PC-9 (cell line): ENCODE measurements at regions not wholly inside any gene's neighbourhood (a gene's known extent, or its start where the extent isn't known, plus 50 kb on each side); places are given as distances from the start of the nearest gene placed in this dataset.

Experiments used
- BruUV-seq: library from RNA; stranded (reverse); fragments of 400-500 nt; replicated peaks from 2 replicates; lab custom pipeline; 2021; lab: Mats Ljungman, UMichigan
- CTCF ChIA-PET: fragments of 300-600 bp; sonication (Branson Sonifier 250); formaldehyde crosslinking; loops from one replicate; lab custom pipeline; 2022; ENCODE audit warnings: antibody characterized with exemption; lab: Charles Lee
- POLR2A ChIA-PET: fragments of 300-600 bp; sonication (Branson Sonifier 250); formaldehyde crosslinking; loops from one replicate; lab custom pipeline; 2022; ENCODE audit warnings: antibody characterized with exemption; ENCODE audit not compliant: unreplicated experiment; lab: Charles Lee
- DNase-seq, 2 experiments: peaks; one replicate each; pipeline versions ENCODE4 v3.0.0 to v3.0.0-alpha.2; 2015 to 2022; ENCODE audit warnings: mixed read lengths in 1 of 2
- H2AFZ ChIP-seq: fragments of 200-600 bp; sonication (generic); 2 replicates; pipeline ENCODE4 v1.8.1; 2017; ENCODE audit warnings: antibody characterized with exemption
- H3F3A ChIP-seq: fragments of 200-600 bp; sonication (generic); 2 replicates; pipeline ENCODE4 v1.8.1; 2017; ENCODE audit warnings: antibody characterized with exemption, mild to moderate bottlenecking, low read depth; ENCODE audit not compliant: insufficient read depth
- H3K27ac ChIP-seq: fragments of 200-600 bp; sonication (generic); 2 replicates; pipeline ENCODE4 v1.6.1; 2016; ENCODE audit warnings: mixed run types
- H3K27me3 ChIP-seq: fragments of 200-600 bp; sonication (generic); 2 replicates; pipeline ENCODE4 v1.6.1; 2016; ENCODE audit warnings: low read depth, mixed run types; ENCODE audit not compliant: insufficient read depth
- H3K36me3 ChIP-seq: fragments of 200-600 bp; sonication (generic); 2 replicates; pipeline ENCODE4 v1.6.1; 2016; ENCODE audit warnings: low read depth, mixed run types
- H3K4me1 ChIP-seq: fragments of 200-600 bp; sonication (generic); replicated peaks from 2 replicates; pipeline ENCODE4 v1.6.1; 2016; ENCODE audit warnings: mixed run types; ENCODE audit not compliant: insufficient read depth
- H3K4me2 ChIP-seq: fragments of 200-600 bp; sonication (generic); 2 replicates; pipeline ENCODE4 v1.6.1; 2017; ENCODE audit warnings: mixed run types
- H3K4me3 ChIP-seq: fragments of 200-600 bp; sonication (generic); 2 replicates; pipeline ENCODE4 v1.6.1; 2016; ENCODE audit warnings: mixed run types
- H3K79me2 ChIP-seq: fragments of 200-600 bp; sonication (generic); 2 replicates; pipeline ENCODE4 v1.6.1; 2017; ENCODE audit warnings: low read depth, mixed run types
- H3K9me2 ChIP-seq: fragments of 200-600 bp; sonication (generic); 2 replicates; pipeline ENCODE4 v1.8.1; 2017; ENCODE audit warnings: mild to moderate bottlenecking; ENCODE audit not compliant: insufficient read depth
- H3K9me3 ChIP-seq: fragments of 200-600 bp; sonication (generic); 2 replicates; pipeline ENCODE4 v1.8.1; 2016; ENCODE audit warnings: low read depth; ENCODE audit not compliant: insufficient read depth
- H4K20me1 ChIP-seq: fragments of 200-600 bp; sonication (generic); 2 replicates; pipeline ENCODE4 v1.8.1; 2017; ENCODE audit not compliant: insufficient read depth
- CTCF ChIP-seq: fragments of 200-600 bp; sonication (generic); conservative IDR thresholded peaks from 2 replicates; pipeline ENCODE4 v1.6.1; 2017; ENCODE audit warnings: mixed run types, antibody characterized with exemption, mild to moderate bottlenecking, moderate library complexity
- EZH2 ChIP-seq: fragments of 200-600 bp; sonication (generic); IDR thresholded peaks from 2 replicates; pipeline ENCODE4 v1.8.0; 2017; ENCODE audit warnings: antibody characterized with exemption, low read depth
- intact Hi-C: fragments of 100-400 bp; cut with micrococcal nuclease; formaldehyde crosslinking; loops from one replicate; pipeline ENCODE4 v1.10.0; 2022; ENCODE audit not compliant: unreplicated experiment

- peaks cover 8% of the 10 kb centered on the region for H3K4me1 ChIP-seq
- TF ChIP-seq EZH2 (no peak), CTCF (no peak)
- H3K4me2 ChIP-seq, result no peak overlapping the region
- no peaks in the 10 kb centered on the region for H3K36me3 ChIP-seq
- H4K20me1 ChIP-seq, result no peaks in the 10 kb centered on the region
- no TSS peak for BruUV-seq
- POLR2A ChIA-PET, result interaction anchor here (0.6 kb wide), 1 partner anchor 1275 kb away, joined by 6 read pairs; no protein-coding TSS in a partner anchor
- no peaks in the 10 kb centered on the region for H3K79me2 ChIP-seq
- H2AFZ ChIP-seq, result no peak overlapping the region
- intact Hi-C loops, result no loop called here
- CTCF ChIA-PET, result interaction anchor here (0.6 kb wide), 1 partner anchor 122 kb away, joined by 4 read pairs; no protein-coding TSS in a partner anchor
- DNase-seq, result no peak
- H3F3A ChIP-seq, result peaks cover 16% of the 10 kb centered on the region; the same call in 1 of the 2 replicates
- no peaks in the 10 kb centered on the region for H3K27me3 ChIP-seq
- no peak overlapping the region for H3K27ac ChIP-seq
- no peaks in the 10 kb centered on the region for H3K9me3 ChIP-seq
- no peaks in the 10 kb centered on the region for H3K9me2 ChIP-seq
- H3K4me3 ChIP-seq, result no peak overlapping the region
Measured at GRCh38 chr11:69414773-69415187, 66.7 kb upstream of the LINC01488 start.

- H2AFZ ChIP-seq, result no peak overlapping the region
- H3K9me3 ChIP-seq, result no peaks in the 10 kb centered on the region
- H3K36me3 ChIP-seq, result no peaks in the 10 kb centered on the region
- no peak overlapping the region for H3K4me3 ChIP-seq
- H3K79me2 ChIP-seq, result no peaks in the 10 kb centered on the region
- ChIA-PET CTCF (no interaction called here), POLR2A (interaction anchor here (0.5 kb wide), 1 partner anchor 15 kb away, joined by 3 read pairs; no protein-coding TSS in a partner anchor)
- H4K20me1 ChIP-seq, result no peaks in the 10 kb centered on the region
- no peaks in the 10 kb centered on the region for H3K9me2 ChIP-seq
- no peak overlapping the region for H3K27ac ChIP-seq
- TF ChIP-seq EZH2, result no peak
- no peak for TF ChIP-seq CTCF
- DNase-seq, result no peak
- no peak overlapping the region for H3K4me2 ChIP-seq
- intact Hi-C loops, result no loop called here
- H3F3A ChIP-seq, result peaks cover 21% of the 10 kb centered on the region; the same call in 1 of the 2 replicates
- BruUV-seq, result no TSS peak
- no peaks in the 10 kb centered on the region for H3K27me3 ChIP-seq
- peaks cover 16% of the 10 kb centered on the region for H3K4me1 ChIP-seq
Measured at GRCh38 chr11:69415411-69416142, 65.9 kb upstream of the LINC01488 start.

GRCh38 chr11:69416143-69416515, 65.3 kb upstream of the LINC01488 start:
- Histone ChIP-seq H2AFZ (no peak overlapping the region), H3K4me3 (no peak overlapping the region), H3K9me2 (no peaks in the 10 kb centered on the region), H3K9me3 (no peaks in the 10 kb centered on the region), H3K4me2 (no peak overlapping the region), H3K4me1 (peaks cover 22% of the 10 kb centered on the region), H3F3A (peaks cover 24% of the 10 kb centered on the region; the same call in 1 of the 2 replicates), H3K36me3 (no peaks in the 10 kb centered on the region), H3K79me2 (no peaks in the 10 kb centered on the region), H3K27me3 (no peaks in the 10 kb centered on the region), H3K27ac (no peak overlapping the region), H4K20me1 (no peaks in the 10 kb centered on the region)
- intact Hi-C loops, result no loop called here
- ChIA-PET POLR2A (no interaction called here), CTCF (interaction anchor here (0.6 kb wide), 1 partner anchor 13 kb away, joined by 3 read pairs; no protein-coding TSS in a partner anchor)
- no peak for DNase-seq
- TF ChIP-seq CTCF, result no peak
- TF ChIP-seq EZH2, result no peak
- no TSS peak for BruUV-seq
